Upper lobe of left lung (tissue), 4 donors: ENCODE measurements at regions not wholly inside any gene's neighbourhood (a gene's known extent, or its start where the extent isn't known, plus 50 kb on each side); places are given as distances from the start of the nearest gene placed in this dataset.

Experiments
- CTCF ChIP-seq, 6 experiments: fragments of 450-650 bp in 4 of 6; fragments of 200-600 bp in 2 of 6; sonication (generic) in 2 of 6; IDR thresholded peaks; one replicate each; pipeline ENCODE4 v1.5.1; 2016 to 2019; ENCODE audit warnings: antibody characterized with exemption in 6 of 6
- EP300 ChIP-seq, 4 donors: sonication (generic); formaldehyde crosslinking; IDR thresholded peaks; one replicate each; pipeline ENCODE4 v1.5.1; 2017; ENCODE audit warnings: antibody characterized with exemption in 4 of 4, control low read depth in 2 of 4
- POLR2A ChIP-seq, 4 donors: fragments of 450-650 bp; IDR thresholded peaks; one replicate each; pipeline ENCODE4 v1.5.1; 2016 to 2017; ENCODE audit warnings: antibody characterized with exemption in 4 of 4, mild to moderate bottlenecking in 2 of 4
- POLR2AphosphoS5 ChIP-seq, 2 donors: sonication (generic); formaldehyde crosslinking; IDR thresholded peaks; one replicate each; pipeline ENCODE4 v1.5.1; 2017; ENCODE audit warnings: antibody characterized with exemption in 2 of 2

DNA sequence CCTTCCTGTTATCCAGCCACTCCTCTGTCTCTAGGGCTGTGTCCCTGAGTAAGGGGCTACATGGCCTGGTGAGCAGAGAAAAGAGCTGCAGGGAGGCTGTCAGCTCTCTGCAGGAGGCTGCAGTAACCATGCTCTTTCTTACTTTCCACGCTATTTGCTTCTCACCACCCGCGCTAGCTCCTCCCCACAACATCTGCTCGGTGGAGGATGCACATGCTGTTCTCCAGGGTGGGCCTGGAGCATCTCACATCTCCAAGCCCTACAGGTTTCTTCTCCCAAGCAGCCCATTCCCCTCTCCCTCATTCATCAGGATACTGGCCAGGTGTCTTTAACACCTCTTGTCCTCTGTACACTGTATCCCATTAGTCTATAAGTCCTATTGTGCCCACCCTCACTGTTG lies 103.8 kb downstream of the IER5 start:
- TF ChIP-seq CTCF (IDR thresholded peaks at IDR 0.05), result no peak
- no peak for TF ChIP-seq EP300 (IDR thresholded peaks at IDR 0.05)
- TF ChIP-seq POLR2AphosphoS5 (IDR thresholded peaks at IDR 0.05), result no peak
- TF ChIP-seq POLR2A (IDR thresholded peaks at IDR 0.05), result no peak
